ENCODE measurements at regions not wholly inside any gene's neighbourhood (a gene's known extent, or its start where the extent isn't known, plus 50 kb on each side); places are given as distances from the start of the nearest gene placed in this dataset.

DNA sequence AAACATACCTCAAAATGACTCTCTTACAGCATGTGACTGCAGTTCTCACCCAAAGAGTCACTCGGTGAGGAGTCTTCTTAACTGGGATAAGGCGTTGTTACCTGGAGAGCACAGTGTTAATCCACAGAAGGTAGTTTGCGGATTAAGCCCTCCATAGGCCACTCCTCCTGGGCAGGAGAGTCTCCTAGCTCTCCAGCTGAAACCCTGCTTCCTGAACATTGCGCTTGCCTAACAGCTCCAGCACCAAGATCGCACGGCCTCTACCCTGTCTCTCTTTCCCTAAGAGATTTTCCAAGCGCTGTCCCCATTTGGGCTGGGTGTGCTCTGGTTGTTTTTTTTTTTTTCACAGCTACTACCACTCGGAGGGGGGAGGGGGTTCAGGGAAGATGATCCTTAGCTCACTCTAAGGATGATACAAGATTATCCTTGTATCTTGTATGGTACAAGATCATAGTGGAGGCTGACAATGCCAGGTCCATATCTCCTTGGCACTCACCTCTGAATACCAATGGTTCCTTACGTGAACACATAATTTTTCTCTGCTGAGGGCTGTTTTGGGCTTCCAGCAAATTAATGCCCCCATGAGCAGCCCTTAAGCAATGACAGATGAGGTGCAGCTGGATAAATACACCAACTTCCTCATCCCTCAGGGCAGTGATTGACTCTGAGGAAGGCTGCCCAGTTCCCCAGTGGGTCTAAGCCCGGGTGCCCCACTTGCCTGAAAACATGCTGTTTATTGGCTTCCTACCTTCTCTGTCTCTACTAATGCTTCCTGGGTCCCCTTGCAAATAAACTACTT is 185.2 kb upstream of the TSC22D2 start:
- Histone ChIP-seq H3K4me1 (replicated peaks in 1 of 2) (peaks cover 11 to 14% of the 10 kb centered on the region in 2 donors), H3K4me3 (no peak overlapping the region), H3K27ac (no peak overlapping the region)
- ATAC-seq (replicated peaks in 6 of 8) = peak in 1 of 8 experiments; percentile 6
- in situ Hi-C loops (cut with MboI; ENCODE audit: low pct_unique_long_range_greater_than_20kb in 2 of 9, low sequenced_read_pairs in 9 of 9, unreplicated experiment in 9 of 9) = no loop called here
- WGBS, 10 experiments = 65 to 100% (median 90%) methylated on average over 1 to 7 of the region's 10 CpGs; no CpG with 5 or more reads in 2 of the 10 experiments

- ATAC-seq (replicated peaks in 6 of 8) = peak in 5 of 8 experiments; percentile 55 to 76 (median 75)
- H3K4me3 ChIP-seq = no peak overlapping the region
- WGBS, 10 experiments = 68 to 100% (median 80%) methylated on average over 1 to 8 of the region's 10 CpGs; no CpG with 5 or more reads in 1 of the 10 experiments
- H3K27ac ChIP-seq = no peak overlapping the region
- in situ Hi-C loops (cut with MboI; ENCODE audit: low pct_unique_long_range_greater_than_20kb in 2 of 9, low sequenced_read_pairs in 9 of 9, unreplicated experiment in 9 of 9) = no loop called here
- peaks cover 11 to 14% of the 10 kb centered on the region in 2 donors for H3K4me1 ChIP-seq (replicated peaks in 1 of 2)
Observed at GRCh38 chr3:150221904-150222523, 186.1 kb upstream of the TSC22D2 start.

DNA sequence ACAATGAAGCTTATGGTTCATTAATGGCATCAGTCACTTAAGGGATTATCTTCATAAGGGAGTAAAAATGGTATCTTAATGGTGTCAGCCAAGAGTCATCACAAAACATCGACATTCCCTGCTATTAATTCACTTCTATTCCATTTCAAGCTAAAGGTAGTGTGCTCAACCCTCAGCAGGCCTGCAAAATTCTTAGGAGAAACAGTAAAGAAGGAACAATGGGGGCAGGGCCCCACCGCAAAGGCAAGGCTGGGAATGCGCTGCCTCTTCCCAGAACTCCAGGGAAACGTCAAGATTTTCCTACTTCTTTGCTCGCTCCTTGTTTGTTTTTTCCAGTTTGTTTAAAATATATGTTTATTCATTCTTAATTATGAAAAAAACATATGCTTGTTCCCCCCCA is 187.3 kb upstream of the TSC22D2 start:
- peaks cover 11 to 14% of the 10 kb centered on the region in 2 donors for H3K4me1 ChIP-seq (replicated peaks in 1 of 2)
- 0 to 50% (median 19%) methylated on average over 2 to 5 of the region's 5 CpGs for WGBS, 10 experiments
- in situ Hi-C loops (cut with MboI; ENCODE audit: low pct_unique_long_range_greater_than_20kb in 2 of 9, low sequenced_read_pairs in 9 of 9, unreplicated experiment in 9 of 9) = no loop called here
- peak in 3 of 8 experiments; percentile 31 to 41 (median 36) for ATAC-seq (replicated peaks in 6 of 8)
- H3K4me3 ChIP-seq = peak overlapping the region; percentile 17 to 37 (median 18)
- no peak overlapping the region for H3K27ac ChIP-seq

- in situ Hi-C loops (cut with MboI; ENCODE audit: low pct_unique_long_range_greater_than_20kb in 2 of 9, low sequenced_read_pairs in 9 of 9, unreplicated experiment in 9 of 9) = no loop called here
- 67 to 100% (median 88%) methylated on average over 1 to 3 of the region's 3 CpGs; no CpG with 5 or more reads in 5 of the 10 experiments for WGBS, 10 experiments
- H3K4me3 ChIP-seq = no peak overlapping the region
- no peak for ATAC-seq (replicated peaks in 6 of 8)
- H3K27ac ChIP-seq = no peak overlapping the region
- peaks cover 11 to 14% of the 10 kb centered on the region in 2 donors for H3K4me1 ChIP-seq (replicated peaks in 1 of 2)
Observed at GRCh38 chr3:150220041-150220440, 188.1 kb upstream of the TSC22D2 start.

DNA sequence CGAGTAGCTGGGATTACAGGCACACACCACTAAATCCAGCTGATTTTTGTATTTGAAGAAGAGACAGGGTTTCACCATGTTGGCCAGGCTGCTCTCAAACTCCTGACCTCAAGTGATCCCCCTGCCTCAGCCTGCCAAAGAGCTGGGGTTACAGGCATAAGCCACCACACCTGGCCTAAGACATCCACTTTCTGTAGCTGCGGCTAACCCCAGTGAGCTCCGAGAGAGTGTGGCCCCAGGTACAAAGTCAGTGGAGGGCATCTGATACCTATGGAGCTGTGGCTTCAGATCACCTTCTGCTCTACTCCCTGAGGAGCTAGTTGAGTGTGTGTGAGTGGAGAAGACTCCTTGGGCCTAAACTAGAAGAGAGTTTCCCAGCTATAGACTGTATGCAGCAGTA is 189.3 kb upstream of the TSC22D2 start:
- in situ Hi-C loops (cut with MboI; ENCODE audit: low pct_unique_long_range_greater_than_20kb in 2 of 9, low sequenced_read_pairs in 9 of 9, unreplicated experiment in 9 of 9) = no loop called here
- H3K27ac ChIP-seq = no peak overlapping the region
- ATAC-seq (replicated peaks in 6 of 8) = no peak
- H3K4me3 ChIP-seq = no peak overlapping the region
- WGBS, 10 experiments = 63 to 100% (median 80%) methylated on average over 1 to 2 of the region's 3 CpGs; no CpG with 5 or more reads in 3 of the 10 experiments
- peaks cover 11 to 14% of the 10 kb centered on the region in 2 donors for H3K4me1 ChIP-seq (replicated peaks in 1 of 2)

- in situ Hi-C loops (cut with MboI; ENCODE audit: low pct_unique_long_range_greater_than_20kb in 2 of 9, low sequenced_read_pairs in 9 of 9, unreplicated experiment in 9 of 9) = no loop called here
- Histone ChIP-seq H3K4me3 (no peak overlapping the region), H3K27ac (no peak overlapping the region), H3K4me1 (replicated peaks in 1 of 2) (peaks cover 11 to 14% of the 10 kb centered on the region in 2 donors)
- ATAC-seq (replicated peaks in 6 of 8) = no peak
- 11 to 100% (median 81%) methylated on average over 1 to 4 of the region's 4 CpGs; no CpG with 5 or more reads in 1 of the 10 experiments for WGBS, 10 experiments
Observed at GRCh38 chr3:150218236-150218635, 189.9 kb upstream of the TSC22D2 start.

- Histone ChIP-seq H3K4me1 (replicated peaks in 1 of 2) (peaks cover 11 to 13% of the 10 kb centered on the region in 2 donors), H3K4me3 (no peak overlapping the region)
- ATAC-seq (replicated peaks in 6 of 8) = no peak
Observed at GRCh38 chr3:150217691-150218090, 190.4 kb upstream of the TSC22D2 start.

GRCh38 chr3:150216866-150217600 is 191.1 kb upstream of the TSC22D2 start:
- Histone ChIP-seq H3K4me3 (no peak overlapping the region), H3K27ac (no peak overlapping the region), H3K4me1 (replicated peaks in 1 of 2) (peaks cover 7 to 10% of the 10 kb centered on the region in 2 donors)
- in situ Hi-C loops (cut with MboI; ENCODE audit: low pct_unique_long_range_greater_than_20kb in 2 of 9, low sequenced_read_pairs in 9 of 9, unreplicated experiment in 9 of 9) = no loop called here
- WGBS, 10 experiments = 64 to 100% (median 86%) methylated on average over 3 to 9 of the region's 9 CpGs; no CpG with 5 or more reads in 1 of the 10 experiments
- no peak for ATAC-seq (replicated peaks in 6 of 8)

More at GRCh38 chr3:150217691-150218090, 190.4 kb upstream of the TSC22D2 start:
- WGBS, 10 experiments = 80 to 100% (median 91%) methylated on average over 1 to 4 of the region's 4 CpGs; no CpG with 5 or more reads in 2 of the 10 experiments
- no peak overlapping the region for H3K27ac ChIP-seq
- in situ Hi-C loops (cut with MboI; ENCODE audit: low pct_unique_long_range_greater_than_20kb in 2 of 9, low sequenced_read_pairs in 9 of 9, unreplicated experiment in 9 of 9) = no loop called here

DNA sequence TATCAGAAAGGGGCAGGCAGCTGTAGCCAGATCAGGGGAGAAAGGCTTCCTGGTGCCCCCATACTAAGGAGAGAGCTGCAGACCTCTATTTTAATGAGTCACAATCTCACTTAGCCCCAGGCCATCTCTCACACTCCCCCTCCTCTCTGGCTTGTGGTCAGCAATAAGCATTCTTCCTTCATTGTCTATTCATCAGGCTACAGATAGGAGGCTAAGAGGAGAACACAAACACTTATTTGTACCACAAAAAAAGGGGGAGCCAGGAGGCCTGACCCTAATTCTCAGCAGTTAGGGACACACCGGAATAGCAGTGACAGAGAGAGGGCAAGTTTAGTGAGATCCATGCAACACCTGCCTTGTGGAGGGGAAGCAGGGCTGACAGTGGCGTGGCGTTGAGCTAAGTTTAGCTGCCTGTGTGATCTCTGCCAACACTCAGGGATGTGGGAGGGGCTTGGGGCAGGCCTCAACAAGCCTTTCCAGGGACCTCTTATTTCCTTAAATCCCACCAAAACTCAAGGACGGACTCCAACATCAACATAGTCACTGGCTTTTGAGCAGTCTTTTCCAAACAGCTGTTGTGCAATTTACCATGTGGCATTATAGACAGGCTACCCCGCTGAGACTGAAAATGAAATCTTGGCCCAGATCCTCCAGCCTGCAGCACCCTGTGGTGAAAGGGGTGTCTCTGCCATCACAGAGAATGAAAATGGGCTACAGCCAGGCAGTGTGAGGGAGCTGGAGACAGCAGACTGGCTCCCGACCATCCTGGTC is 191.9 kb upstream of the TSC22D2 start:
- ATAC-seq (replicated peaks in 6 of 8) = peak in 5 of 8 experiments; percentile 32 to 71 (median 58)
- in situ Hi-C loops (cut with MboI; ENCODE audit: low pct_unique_long_range_greater_than_20kb in 2 of 9, low sequenced_read_pairs in 9 of 9, unreplicated experiment in 9 of 9) = no loop called here
- WGBS, 10 experiments = 20 to 84% (median 45%) methylated on average over 1 to 5 of the region's 6 CpGs; no CpG with 5 or more reads in 2 of the 10 experiments
- Histone ChIP-seq H3K27ac (no peak overlapping the region), H3K4me1 (replicated peaks in 1 of 2) (peaks cover 5 to 7% of the 10 kb centered on the region in 2 donors), H3K4me3 (no peak overlapping the region)

DNA sequence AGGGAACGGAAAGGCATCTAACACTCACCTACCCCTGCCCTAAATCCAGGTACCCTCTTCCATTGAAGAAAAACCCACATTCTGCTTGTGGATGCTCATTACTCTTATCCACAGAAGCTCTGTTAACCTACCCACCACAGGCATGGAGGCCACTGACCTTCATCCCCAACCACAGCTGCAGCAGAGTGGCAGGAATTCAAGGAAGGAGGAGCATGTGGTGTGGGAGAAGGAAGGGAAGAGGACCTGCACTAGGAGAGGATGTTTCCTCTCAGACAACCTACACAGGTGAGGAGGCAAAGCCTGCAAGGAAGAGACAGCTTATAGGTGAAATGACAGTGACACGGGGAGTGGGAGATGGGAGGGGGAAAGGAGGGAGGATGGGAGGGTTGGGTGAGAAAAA is 192.5 kb upstream of the TSC22D2 start:
- Histone ChIP-seq H3K4me1 (replicated peaks in 1 of 2) (peaks cover 1 to 3% of the 10 kb centered on the region in 2 donors), H3K27ac (no peak overlapping the region), H3K4me3 (no peak overlapping the region)
- in situ Hi-C loops (cut with MboI; ENCODE audit: low pct_unique_long_range_greater_than_20kb in 2 of 9, low sequenced_read_pairs in 9 of 9, unreplicated experiment in 9 of 9) = no loop called here
- ATAC-seq (replicated peaks in 6 of 8) = no peak
- 0 to 100% (median 73%) methylated on average over 1 of the region's 2 CpGs; no CpG with 5 or more reads in 6 of the 10 experiments for WGBS, 10 experiments

GRCh38 chr3:150213577-150213976 is 194.5 kb upstream of the TSC22D2 start:
- no peak overlapping the region for H3K27ac ChIP-seq
- in situ Hi-C loops (cut with MboI; ENCODE audit: low pct_unique_long_range_greater_than_20kb in 2 of 9, low sequenced_read_pairs in 9 of 9, unreplicated experiment in 9 of 9) = no loop called here
- no peak overlapping the region for H3K4me3 ChIP-seq
- ATAC-seq (replicated peaks in 6 of 8) = no peak
- peaks cover 0 to 3% of the 10 kb centered on the region in 2 donors for H3K4me1 ChIP-seq (replicated peaks in 1 of 2)
- WGBS, 10 experiments = 8 to 100% (median 100%) methylated on average over 1 of the region's 1 CpG; no CpG with 5 or more reads in 1 of the 10 experiments

GRCh38 chr3:150210461-150211110 is 197.5 kb upstream of the TSC22D2 start:
- in situ Hi-C loops (cut with MboI; ENCODE audit: low pct_unique_long_range_greater_than_20kb in 2 of 9, low sequenced_read_pairs in 9 of 9, unreplicated experiment in 9 of 9) = no loop called here
- no peak overlapping the region for H3K27ac ChIP-seq
- H3K4me1 ChIP-seq (replicated peaks in 1 of 2) = peaks cover 0 to 3% of the 10 kb centered on the region in 2 donors
- WGBS, 10 experiments = 53 to 100% (median 100%) methylated on average over 1 to 4 of the region's 4 CpGs; no CpG with 5 or more reads in 5 of the 10 experiments
- ATAC-seq (replicated peaks in 6 of 8) = peak in 1 of 8 experiments; percentile 24
- H3K4me3 ChIP-seq = no peak overlapping the region
